ENCODE measurements at regions not wholly inside any gene's neighbourhood (a gene's known extent, or its start where the extent isn't known, plus 50 kb on each side); places are given as distances from the start of the nearest gene placed in this dataset.

DNA sequence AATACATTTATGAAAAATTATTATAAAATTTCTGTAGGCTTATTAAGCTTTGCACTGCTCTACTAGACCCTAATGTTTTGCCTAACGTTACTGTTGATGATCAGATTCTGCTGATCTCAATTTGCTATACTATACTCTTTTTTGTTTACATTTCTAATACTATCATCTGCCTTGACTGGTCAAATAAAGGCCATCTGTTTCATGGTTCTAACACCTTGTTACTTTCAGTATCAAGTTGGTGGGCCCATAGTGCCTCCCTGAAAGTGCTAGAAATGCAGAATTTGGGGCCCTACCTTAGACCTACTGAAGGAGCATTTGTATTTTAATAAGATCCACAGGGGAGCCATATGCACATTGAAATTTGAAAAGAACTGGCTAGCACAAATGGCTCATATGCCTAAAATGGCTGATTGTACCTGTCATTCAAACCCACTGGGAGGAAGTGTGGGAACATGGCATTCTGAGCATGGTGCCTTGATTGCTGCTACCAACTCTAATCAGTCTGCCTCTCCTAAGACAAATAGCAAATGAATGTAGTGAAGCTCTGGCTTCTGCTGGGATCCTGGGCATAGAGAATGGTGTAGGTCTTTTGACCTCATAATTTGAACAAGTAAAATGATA is 199.1 kb upstream of the BTBD3 start:
- DNase-seq (ENCODE audit: low read depth in 2 of 2): no peak

GRCh38 chr20:11719153-11719552 is 198.5 kb upstream of the BTBD3 start:
- no peak for DNase-seq (ENCODE audit: low read depth in 2 of 2)

DNA sequence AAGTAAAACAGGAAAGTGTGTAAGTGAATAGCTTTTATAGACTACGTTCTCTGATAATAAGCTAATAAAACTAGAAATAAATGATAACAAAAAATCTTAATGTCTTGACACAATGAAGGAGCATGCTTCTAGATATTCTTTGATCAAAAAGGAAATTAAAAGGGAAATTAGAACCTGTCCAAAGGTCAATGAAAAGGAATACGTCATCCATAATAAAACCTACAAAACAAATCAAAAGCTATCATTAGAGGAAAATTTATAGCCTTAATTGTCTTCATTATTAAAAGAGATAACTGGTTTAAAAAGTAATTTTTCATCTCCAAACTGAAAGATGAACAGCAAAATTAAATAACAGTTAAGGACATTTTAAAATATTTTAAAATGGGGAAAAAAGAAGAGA is 196.3 kb upstream of the BTBD3 start:
- no peak for DNase-seq (ENCODE audit: low read depth in 2 of 2)

DNA sequence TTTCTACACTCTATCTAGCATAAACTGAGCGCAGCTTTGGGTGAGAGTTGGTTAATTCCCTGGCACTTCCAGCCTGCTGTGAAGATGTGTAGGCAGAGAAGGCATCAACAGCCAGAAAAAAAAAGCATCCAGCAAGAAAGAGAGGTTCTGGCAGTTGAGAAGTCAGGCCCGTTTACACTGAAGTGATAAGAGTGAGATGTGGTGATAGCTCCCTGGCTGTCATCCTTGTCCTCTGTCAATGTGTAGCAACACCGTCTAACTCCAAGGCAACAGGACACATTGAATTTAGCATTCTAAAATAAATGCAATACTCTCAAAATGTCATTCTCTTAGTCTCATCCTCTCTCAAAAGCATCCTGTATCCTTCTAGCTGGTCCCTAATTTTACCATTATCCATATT is 193.6 kb upstream of the BTBD3 start:
- DNase-seq (ENCODE audit: low read depth in 2 of 2): no peak

GRCh38 chr20:11726026-11726425 is 191.7 kb upstream of the BTBD3 start:
- DNase-seq (ENCODE audit: low read depth in 2 of 2): no peak

DNA sequence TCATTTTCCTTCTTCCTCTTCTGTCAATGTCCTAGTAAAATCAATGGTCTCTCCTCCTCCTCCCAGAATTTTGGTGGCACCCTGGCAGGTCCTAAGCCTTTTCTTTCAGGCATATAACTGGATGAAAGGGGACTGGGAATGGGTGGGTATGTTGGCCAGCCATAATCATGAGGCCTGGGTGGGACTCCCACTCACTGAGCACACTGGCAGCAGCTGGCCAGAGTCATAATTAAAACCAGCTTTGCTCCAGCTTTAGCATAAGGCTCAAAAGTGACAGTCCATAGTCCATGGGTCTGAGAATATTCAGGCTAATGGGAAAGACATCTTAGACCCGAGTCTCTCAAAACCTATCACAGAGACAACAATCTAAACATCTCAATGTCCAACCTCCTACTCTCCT is 190.0 kb upstream of the BTBD3 start:
- no peak for DNase-seq (ENCODE audit: low read depth in 2 of 2)

GRCh38 chr20:11728937-11729336 is 188.8 kb upstream of the BTBD3 start:
- DNase-seq (ENCODE audit: low read depth in 2 of 2): no peak

DNA sequence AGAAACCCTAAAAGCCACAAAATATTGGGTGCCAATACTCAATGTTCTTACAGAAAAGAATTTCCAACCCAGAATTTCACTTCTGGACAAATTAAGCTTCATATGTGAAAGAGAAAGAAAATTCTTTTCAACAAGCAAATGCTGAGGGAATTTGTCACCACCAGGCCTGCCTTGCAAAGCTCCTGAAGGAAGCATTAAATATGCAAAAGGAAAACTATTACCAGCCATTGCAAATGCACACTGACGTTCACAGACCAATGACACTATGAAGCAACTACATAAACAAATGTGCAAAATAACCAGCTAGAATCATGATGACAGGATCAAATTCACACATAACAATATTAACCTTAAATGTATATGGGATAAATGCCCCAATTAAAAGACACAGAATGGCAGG is 187.9 kb upstream of the BTBD3 start:
- DNase-seq (ENCODE audit: low read depth in 2 of 2): no peak

DNA sequence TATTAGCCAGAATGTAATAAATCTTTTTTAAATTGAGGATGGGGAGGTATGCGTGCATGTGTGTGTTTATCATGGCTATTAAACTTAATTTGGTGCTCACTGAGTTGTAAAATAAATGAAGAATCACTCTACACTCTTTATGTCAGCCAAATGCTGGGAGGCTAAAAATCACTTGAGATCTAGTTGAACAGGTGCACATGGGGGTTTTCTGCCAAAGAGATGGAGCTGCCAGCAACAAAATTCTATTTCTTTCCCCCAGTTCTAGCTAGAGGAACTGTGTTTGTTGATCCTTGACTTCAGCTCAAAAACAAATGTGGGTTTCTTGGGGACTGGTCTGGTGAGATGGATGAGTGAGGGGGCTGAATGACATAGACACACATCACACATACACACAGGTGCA is 183.3 kb upstream of the BTBD3 start:
- no peak for DNase-seq (ENCODE audit: low read depth in 2 of 2)

- DNase-seq (ENCODE audit: low read depth in 2 of 2): no peak
Observed at GRCh38 chr20:11738852-11739251, 178.8 kb upstream of the BTBD3 start.

GRCh38 chr20:11740975-11741374 is 176.7 kb upstream of the BTBD3 start:
- DNase-seq (ENCODE audit: low read depth in 2 of 2): no peak

GRCh38 chr20:11745145-11745544 is 172.5 kb upstream of the BTBD3 start:
- no peak for DNase-seq (ENCODE audit: low read depth in 2 of 2)

GRCh38 chr20:11748436-11748835 is 169.3 kb upstream of the BTBD3 start:
- DNase-seq (ENCODE audit: low read depth in 2 of 2): no peak

DNA sequence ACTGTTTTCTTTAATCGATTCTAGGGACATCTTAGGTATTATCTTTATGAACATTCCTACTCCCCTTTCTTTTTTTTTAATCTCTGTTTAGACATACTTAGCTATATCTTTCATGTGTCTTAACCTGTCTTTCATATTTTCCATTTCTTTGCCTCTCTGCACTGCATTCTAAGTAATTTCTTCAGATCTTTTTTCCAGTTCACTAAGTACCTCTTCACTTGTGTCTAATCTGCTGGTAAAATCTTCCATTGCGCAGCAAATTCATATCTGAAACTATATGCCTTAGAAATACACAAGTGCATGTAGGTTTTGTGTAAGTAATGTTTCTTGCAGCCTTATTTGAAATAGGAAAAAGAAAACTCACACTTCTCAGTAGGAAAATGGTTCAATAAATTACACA is 165.4 kb upstream of the BTBD3 start:
- DNase-seq (ENCODE audit: low read depth in 2 of 2): no peak

- DNase-seq (ENCODE audit: low read depth in 2 of 2): no peak
Observed at GRCh38 chr20:11753155-11753554, 164.5 kb upstream of the BTBD3 start.

- DNase-seq (ENCODE audit: low read depth in 2 of 2): no peak
Observed at GRCh38 chr20:11754451-11754850, 163.2 kb upstream of the BTBD3 start.

GRCh38 chr20:11755071-11755841 is 162.4 kb upstream of the BTBD3 start:
- no peak for DNase-seq (ENCODE audit: low read depth in 2 of 2)

GRCh38 chr20:11761497-11761896 is 156.2 kb upstream of the BTBD3 start:
- no peak for DNase-seq (ENCODE audit: low read depth in 2 of 2)

DNA sequence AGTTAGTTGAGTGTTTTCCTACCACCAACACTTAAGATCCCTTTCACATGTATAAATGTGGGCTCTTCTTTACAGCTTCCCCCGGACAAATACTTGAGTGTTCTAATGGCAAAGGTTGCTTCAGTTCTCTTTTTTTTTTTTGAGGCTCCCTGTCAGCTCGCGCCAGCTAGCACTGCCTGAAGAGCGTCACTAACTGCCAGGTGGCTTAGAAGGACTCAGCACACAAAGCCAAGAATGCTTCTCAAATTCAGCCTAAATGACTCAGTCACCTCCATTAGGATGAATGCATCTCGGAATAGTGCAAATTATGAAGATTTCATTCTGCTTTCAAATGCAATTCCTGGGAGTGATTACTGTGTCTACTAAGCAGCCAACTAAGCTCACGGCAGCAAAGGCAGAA is 150.7 kb upstream of the BTBD3 start:
- DNase-seq (ENCODE audit: low read depth in 2 of 2): no peak

DNA sequence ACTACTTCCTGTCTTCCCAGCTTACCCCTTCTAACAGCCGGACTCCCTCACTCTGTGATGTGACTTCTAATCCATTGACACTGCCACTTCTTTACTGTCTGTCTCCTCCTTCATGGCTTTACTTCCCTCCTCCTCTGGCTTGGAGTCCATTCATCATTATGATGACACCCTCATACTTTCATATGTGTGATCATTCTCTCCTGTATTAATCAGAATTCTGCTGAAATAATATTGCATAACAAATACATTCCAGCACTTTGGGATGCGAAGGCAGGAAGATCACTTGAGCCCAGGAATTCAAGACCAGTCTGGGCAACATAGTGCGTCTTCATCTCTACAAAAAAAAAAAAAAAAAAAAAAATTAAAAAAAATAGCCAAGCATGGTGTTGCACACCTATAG is 147.9 kb upstream of the BTBD3 start:
- DNase-seq (ENCODE audit: low read depth in 2 of 2): no peak

DNA sequence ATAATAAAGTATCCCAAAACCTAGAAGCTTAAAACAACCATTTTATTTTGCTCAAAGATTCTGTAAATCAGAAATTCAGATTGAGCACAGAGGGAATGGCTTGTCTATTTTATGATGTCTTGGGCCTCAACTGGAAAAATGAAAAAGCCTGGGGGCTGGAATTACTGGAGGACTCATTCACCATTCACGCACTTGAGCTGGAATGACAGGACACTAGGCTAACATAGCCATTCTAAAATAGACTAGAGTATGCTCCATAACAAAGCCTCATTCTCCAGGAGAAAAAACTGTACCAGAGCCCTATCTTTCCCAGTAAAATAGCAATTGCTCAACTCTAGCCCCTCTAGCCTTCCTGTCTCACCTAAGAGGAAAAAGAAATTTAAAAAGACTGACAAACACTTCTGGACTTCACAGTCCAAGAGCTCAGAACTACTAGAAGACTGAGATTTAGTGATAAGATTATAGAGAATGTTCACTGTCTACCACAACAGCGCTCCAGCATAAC is 145.4 kb upstream of the BTBD3 start:
- DNase-seq (ENCODE audit: low read depth in 2 of 2): no peak

GRCh38 chr20:11776687-11777086 is 141.0 kb upstream of the BTBD3 start:
- no peak for DNase-seq (ENCODE audit: low read depth in 2 of 2)

- no peak for DNase-seq (ENCODE audit: low read depth in 2 of 2)
Observed at GRCh38 chr20:11777387-11778205, 140.1 kb upstream of the BTBD3 start.
